GM19023 (cell line): ENCODE measurements at regions not wholly inside any gene's neighbourhood (a gene's known extent, or its start where the extent isn't known, plus 50 kb on each side); places are given as distances from the start of the nearest gene placed in this dataset.

Source experiments
- ATAC-seq: cut with Tn5 transposase; IDR thresholded peaks from one replicate; pipeline ENCODE4 v1.9.1; 2021; ENCODE audit warnings: mild to moderate bottlenecking, moderate library complexity; ENCODE audit not compliant: unreplicated experiment

DNA sequence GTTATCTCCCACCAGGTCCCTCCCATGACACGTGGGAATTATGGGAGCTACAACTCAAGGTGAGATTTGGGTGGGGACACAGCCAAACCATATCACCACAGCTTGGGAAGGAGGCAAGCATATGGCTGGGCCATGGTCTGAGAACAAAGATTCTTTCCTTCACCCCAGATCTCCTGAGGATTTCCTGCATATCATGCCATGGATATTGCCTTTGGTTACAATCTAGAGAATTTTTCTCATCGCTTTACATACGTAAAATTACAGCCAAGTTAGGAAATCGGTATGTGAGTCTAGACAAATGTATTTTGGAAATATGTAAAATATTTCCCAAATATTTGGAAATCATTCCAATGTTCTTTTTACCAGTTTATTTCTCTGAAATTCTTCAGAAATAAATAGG lies 398.3 kb downstream of the RFC3 start:
- ATAC-seq, result no peak

DNA sequence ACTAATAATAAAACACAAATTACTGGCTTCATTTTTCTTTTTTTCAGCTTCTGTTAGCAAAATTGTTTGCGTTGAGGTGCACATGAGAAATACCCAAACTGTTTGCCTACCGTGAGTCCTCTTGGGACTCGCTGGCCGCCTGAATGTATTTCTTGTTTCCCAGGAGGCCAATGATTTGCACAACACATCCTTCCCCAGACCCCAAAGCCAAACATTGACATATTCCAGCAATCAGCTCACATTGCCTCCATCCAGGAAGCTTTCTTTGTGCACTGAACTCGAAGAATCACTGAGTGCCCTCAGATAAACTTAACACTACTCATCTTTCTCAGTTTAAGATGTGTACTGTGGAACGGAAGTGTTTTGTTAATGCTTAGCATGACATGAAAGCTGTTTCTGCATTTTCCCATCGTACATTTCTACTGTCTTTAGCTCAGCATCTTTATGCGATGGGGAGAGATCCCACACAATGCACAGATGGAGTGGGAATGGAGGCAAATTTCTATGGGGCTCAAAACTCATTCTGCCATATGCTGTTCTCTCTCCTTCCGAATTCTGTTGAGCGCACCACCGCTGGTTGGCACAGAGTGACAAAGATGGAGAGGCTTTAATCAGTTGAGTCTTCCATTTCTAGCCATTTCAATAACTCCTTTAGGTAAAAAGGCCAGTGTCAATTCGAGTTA lies 399.5 kb downstream of the RFC3 start:
- ATAC-seq, result no peak

DNA sequence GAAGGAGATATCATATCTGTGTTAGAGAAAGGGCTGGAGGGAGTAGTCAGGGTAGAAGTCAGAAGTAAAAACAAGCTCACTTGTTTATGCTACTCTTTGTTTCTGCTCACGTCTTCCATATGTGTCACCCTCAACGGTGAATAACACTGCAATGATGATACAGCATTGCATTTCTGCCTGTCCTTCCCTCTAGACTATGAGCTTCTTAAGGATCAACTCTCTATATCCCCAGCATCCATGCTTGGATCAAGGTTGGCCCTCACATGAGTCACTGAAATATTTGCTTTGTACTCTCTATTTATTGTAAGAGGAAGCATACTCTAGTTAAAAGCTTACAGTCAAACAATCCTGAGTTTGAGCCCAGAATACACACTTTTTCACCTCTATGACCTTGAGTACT lies 406.0 kb downstream of the RFC3 start:
- ATAC-seq, result no peak

DNA sequence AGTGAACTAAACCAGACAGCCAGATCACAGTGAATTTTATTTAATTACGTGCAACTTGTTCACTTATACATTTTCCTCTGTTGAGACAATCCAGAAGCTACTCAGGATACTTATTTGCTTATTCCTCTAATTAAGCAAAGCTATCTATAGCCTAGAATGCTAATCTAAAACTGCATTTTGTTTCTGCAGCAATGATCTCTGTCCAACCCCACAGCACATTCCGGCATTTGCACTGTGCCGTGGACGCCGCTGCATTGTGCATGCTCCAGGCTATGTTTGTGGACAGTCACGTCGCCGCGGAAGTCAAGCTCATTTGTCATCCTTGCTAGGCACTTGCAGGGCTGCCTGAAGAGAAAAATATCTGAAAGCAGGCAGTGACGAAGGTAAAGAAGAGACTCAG lies 406.9 kb downstream of the RFC3 start:
- ATAC-seq, result no peak

DNA sequence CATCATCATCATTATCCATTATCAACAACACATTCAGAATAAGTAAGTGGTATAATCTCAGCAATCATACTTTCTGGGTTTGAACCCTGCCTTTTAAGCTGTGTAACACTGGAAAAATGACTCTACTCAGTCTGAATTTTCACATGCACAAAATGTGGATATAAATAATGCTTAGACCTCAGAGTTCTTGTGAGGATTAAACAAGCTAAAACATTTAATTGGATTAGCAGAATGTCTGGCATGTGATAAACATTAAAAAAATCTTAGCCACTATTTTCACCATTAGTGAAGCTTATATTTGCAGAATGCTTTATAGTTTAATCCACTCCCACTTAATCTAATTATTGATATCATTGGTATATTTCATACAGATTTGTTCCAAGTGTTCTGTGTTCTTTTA lies 412.3 kb downstream of the RFC3 start:
- ATAC-seq, result no peak

DNA sequence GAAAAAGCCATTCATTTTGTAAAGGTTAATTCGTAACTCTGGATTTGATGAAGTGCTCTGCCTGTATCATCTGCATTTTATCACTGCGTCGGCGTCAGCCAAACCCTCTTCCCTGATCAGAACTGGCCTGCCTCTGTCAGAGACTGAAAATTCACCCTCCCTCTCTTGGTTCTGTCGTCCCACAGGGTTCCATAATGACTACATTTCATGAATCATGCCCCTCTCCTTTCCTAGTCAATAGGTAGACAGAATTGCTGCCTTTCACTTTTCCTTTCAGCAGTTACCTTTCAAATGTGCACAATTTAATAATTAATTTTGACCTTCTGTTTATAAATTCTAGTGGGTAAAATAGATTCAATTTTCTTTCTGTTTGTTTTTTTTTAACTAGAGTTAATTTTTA lies 423.4 kb downstream of the RFC3 start:
- no peak for ATAC-seq

DNA sequence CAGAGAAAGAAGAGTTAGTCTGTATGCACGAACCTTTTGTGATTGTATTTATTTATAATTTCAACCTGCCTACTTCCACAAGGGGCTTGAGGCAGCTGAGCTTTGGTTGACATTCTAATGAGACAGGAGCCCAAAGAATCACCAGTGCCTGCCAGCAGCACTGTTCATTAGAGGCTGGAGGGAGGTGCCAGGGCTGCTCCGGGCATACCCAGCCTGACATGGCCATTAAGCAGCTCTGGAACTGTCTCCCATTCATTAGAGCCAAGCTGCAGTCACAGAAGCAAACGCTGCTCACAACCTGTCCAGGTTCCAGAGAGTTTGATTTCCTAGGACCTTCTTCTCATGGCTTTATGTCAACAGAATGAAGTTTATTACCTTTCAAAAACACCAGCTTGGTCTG lies 425.5 kb downstream of the RFC3 start:
- no peak for ATAC-seq

DNA sequence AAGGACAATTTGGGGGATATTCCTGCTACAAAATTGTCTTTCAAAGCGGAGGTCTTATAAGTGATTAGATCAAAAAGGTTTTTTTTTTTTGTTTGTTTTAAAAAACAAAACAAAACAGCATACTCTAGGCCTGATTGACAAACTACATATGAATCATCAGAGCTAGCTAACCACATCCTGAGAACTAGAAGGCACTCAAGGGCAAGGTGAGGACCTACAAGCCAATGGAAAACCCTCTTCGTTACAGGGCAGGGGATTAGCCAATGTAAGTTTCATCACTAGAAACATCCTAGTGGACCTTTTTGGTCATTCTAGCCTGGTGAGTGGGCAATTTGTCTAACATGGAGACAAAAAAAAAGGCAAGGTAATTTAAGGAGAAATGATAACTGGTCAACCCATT lies 428.6 kb downstream of the RFC3 start:
- no peak for ATAC-seq

DNA sequence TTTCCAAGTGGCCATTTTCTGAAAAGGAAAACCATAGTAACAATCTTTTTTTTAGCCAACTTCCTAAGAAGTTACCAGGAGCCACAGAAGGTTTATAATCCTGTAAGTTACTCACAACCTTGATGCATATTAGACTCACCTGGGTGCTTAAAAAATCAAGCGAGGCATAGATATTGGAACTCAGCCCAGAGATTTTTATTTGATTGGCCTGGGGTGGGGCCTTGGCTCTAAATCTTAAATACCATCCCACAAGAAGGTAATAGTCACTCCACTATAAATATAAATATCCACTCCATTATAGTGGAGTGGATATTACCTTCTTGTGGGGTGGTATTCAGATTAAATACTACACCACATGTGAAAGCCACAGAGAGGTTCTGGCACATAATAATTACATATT lies 429.6 kb downstream of the RFC3 start:
- no peak for ATAC-seq

DNA sequence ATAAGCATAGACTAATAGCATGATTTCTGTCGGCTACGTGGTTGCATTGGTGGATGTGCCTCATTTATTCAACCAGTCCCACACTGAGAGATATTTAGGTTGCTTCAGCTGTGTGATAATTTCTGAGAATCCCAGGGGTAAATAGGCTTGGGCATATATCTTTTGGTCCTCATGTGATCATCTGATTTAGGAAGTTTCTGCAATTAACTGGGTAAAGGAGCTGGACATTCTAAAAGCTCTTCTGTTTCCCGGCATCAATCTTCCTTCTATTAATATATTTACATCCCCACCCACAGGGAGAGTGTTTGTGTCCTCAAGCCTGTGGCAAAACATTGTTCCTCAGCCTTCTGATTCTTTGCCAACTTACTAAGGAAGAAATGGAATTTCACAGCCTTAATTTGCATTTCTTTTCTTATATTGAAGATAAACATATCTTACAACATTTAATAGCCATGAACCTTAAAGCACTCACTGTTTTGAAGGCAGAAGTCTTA lies 431.6 kb downstream of the RFC3 start:
- no peak for ATAC-seq

DNA sequence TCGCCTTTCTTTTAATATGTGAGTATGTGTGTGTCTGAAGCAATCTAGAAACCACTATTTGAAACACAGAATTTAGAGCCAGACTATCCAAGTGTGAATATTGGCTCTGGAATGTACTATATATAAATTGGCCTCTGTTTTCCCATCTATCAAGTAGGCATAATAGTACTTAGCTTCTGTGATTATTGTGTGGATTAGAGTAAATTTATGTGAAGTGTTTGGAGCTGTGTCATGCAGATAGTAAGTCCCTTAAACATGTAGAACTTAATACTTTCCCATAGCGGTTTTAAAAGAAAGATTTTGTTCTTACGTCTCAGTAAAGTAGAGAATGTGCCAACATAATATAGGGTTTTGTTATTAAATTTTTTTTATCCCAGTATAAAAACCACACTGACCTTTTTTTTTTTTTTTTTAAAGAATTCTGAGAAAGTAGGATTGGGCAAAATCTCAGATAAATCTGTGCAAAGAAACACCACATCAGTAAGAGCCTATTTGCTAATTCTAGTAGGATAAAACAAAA lies 432.3 kb downstream of the RFC3 start:
- no peak for ATAC-seq

DNA sequence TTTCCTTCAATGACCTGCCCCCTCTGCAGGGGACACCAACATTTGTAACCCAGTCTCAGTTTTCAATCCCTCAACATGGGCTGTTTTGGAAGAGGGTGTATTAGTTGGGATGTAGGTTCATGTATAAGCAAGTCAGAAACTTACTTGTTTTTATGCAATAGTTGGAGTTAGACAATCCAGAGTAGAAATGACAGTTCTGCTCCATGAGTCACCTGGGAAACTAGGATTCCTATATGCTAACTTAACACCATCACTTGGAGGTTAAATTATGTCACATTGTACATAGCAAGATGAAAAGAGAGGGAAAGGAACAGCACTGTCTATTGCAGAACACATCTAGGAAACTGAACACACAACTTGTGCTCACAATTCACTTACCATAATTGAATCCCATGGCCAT lies 436.4 kb downstream of the RFC3 start:
- ATAC-seq, result no peak

DNA sequence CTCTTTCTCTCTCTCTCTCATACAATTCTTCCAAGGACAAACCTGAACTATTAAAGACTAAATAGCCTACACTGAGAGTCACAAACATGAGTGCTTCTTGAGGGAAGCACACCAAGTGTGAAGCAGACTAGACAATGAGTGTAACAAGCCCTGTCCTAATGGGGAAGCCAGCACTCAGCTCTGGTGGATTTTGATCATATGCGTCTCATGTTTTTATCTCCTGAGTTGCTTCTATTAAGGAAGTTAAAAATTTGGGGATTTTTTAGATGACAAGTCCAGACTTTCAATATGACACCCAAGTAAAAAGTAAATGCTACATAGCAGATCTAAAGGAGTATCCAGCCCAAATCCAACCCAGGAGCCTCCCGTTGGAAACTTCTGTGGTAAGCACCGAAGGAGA lies 437.8 kb downstream of the RFC3 start:
- no peak for ATAC-seq

DNA sequence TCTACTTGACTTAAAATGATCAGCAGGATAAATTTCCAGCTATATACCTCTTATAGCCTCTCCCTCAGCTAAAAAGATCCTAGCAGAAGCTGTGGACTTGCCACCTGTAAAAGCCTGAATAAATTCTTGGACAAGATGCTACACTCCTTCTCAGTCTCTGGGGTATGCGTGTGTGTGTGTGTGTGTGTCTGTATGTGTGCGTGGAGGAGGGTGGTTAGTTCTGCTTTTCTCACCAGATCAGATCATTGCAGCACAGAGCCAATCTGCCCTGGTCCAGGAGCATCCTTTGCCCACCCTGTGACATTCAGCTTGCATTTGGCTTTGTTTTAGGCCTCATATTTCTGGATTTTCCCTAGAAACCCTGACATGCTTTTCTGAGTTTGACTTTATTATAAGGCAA lies 438.3 kb downstream of the RFC3 start:
- no peak for ATAC-seq

DNA sequence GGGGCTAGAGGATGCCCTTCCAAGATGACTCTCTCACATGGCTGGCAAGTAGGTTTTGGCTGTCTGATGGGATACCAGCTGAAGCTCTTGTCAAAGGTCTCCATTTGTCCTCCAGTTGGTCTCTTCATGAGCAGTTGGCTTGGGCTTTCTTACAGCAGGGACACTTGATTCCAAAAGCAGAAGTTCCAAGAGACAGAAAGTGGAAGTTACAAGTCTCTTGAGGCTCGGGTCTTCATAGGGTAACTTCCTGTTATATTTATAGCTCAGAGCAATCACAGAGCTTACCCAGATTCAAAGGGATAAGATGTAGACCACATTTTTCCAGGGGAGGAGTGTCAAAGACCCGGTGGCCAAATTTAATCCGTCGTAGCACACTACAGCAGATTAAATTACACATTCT lies 440.0 kb downstream of the RFC3 start:
- ATAC-seq, result no peak

DNA sequence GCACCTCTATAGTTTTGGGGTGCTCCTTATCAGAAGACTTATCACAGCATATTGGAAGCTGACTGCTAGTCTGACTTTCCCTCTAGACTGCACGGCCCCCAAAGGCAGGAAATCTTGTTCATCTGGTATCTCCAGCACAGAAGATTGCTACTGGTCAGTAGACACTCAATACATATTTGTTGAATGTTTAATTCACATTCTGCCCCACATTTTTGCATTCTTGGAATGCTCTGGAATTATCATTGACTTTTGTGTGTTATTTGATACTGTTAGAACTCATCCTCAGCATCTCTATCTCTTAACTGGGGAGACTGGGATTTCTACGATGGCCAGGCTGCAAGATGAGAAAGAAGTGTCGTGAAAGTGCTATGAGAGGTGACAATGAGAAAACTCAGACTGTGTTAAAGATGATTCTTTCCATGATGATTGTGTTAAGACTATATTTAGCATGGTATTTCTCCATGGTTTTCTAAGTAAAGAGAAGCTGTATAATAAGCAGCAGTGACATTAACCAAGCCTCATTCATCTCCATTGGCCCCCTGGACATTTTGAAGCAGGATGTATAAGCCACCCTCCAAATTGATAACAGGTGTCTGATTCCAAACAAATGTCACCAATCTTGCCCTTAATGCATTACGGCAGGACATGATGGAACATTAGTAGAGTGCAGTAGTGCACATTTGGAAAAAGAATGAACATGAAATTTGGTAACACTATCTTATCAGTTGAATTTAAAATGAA lies 440.9 kb downstream of the RFC3 start:
- ATAC-seq, result no peak

DNA sequence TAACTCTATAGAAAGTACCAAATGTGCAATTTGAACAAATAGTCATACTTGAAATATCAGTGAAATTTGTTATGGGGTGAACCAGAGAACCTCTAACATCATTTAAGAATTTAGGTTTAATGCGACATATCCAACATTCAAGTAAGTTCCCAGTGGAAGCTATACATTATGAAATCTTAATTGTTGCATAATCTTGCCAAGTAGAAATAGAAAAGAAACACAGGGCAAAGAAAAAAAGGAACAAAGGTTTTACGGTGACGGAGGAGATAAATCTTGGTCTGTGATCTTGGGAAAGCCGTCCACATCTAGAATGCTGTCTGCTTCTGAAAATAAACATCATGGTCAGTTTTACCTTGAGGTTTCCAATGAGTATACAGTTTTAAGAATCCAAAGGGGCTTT lies 445.7 kb downstream of the RFC3 start:
- no peak for ATAC-seq

DNA sequence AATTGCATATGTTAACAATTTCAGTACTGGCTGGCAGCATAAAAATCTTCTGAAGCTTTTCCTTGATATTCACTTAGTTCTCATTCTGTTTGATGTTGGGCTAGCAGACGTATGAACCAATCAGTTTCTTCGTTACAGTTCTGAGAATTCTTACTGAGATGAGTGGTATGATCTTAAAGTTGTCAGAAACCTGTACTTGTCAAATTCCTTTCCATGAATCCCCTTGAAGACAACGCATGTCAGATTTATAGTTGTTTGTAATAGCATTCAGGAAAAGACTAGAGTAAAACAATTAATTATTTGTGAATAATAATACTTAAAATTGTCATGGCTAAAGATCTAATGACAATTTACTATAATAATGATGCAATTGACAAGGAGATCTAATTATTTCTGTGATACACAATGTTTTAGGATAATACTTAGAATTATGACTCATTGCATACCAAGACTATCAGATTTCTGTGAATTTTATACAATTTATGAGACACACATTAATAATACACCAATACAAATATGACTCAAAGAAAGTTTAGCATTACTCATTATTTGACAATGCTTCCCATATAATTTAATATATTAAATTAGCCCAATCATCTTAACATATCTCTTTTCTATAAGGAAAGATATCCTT lies 447.2 kb downstream of the RFC3 start:
- ATAC-seq, result no peak

DNA sequence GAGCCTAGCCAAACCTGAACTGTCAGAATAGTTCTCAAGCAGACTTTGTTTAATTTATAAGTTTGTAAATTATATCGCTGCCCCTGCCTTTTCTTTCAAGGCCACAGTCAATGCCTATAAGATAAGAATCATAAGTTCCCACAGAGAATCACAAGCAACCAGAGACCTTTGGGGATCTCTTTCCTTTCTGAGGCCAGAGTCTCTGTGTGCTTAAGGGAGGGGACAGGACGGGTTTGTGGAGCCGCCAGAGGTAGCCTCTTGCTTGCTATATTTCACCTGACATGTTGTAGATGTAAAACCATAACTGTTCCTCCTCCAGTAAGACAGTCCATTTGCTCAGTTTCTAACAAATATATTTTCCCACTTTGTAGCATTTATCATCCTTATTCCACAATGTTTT lies 458.8 kb downstream of the RFC3 start:
- ATAC-seq, result no peak

DNA sequence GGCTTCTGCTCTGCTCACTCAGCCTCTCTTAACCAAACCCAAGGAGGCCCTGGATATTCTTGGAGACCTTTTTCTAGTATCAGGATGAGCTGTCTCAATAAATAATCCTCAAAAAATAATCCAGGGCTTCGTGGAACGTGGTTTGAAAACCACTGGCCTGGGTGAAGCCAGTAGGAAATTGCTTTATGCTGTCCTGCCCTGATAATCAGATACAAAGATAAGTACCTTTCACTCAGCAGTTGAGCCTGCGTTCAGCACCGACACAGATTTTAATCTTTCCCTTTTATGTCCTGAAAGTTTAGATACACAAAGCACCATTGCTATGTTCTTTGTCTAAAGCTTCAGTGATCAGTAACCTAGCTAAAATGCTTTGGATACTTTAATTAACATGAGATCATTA lies 460.0 kb downstream of the RFC3 start:
- no peak for ATAC-seq

DNA sequence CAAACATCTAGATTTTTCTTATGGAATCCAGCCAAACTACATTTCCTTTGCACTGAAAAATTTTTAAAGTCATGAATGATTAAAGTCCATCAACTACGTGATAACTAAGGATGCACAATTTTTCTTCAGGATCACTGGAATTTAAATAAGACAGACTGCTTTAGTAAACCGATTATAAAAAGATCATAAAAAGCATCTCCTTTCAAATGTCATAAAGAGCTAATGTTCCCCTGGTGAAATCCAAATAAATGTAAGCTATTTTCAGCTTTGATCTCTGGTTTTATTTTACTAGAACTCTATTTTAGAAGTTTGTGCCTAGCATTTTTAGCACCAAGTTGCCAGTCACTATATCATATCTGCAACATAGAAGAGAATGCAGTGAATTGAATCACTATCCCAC lies 460.8 kb downstream of the RFC3 start:
- ATAC-seq, result no peak

DNA sequence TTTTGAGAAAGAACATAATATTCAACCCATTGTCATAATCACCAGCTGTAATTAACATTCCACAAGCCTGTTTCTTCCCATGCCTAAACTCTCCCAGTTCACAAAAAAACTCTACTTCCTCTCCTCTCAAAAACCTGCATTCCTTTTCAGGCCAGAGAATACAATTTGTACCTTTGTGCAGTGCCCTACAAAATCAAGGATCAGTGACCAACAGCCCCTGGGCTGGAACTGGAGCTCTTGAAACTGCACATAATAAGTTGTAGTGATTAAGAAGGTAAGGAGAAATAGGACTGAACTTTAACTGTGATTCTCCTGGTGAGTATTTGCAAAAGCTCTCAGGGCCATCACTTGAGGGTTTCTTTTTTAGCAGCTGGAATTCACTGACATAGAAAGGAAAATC lies 472.7 kb downstream of the RFC3 start:
- ATAC-seq, result no peak
